CD8-positive, alpha-beta memory T cell (primary cell): ENCODE measurements at regions not wholly inside any gene's neighbourhood (a gene's known extent, or its start where the extent isn't known, plus 50 kb on each side); places are given as distances from the start of the nearest gene placed in this dataset.
"Not testable (repeated sequence)": the region's sequence is repeated elsewhere in the genome, so short reads cannot be mapped to it uniquely, and the experiment has no call there.

Experiments used
- CTCF ChIA-PET: fragments of 350-600 bp; sonication (Branson Sonifier 250); formaldehyde crosslinking; loops from one replicate; lab custom pipeline; 2021; ENCODE audit warnings: antibody characterized with exemption; lab: Charles Lee
- POLR2A ChIA-PET: fragments of 350-600 bp; sonication (Branson Sonifier 250); formaldehyde crosslinking; loops from one replicate; lab custom pipeline; 2021; ENCODE audit warnings: antibody characterized with exemption; lab: Charles Lee
- DNase-seq, 5 donors: peaks; one replicate each; pipeline versions ENCODE4 v3.0.0 to v3.0.0-alpha.2; 2020 to 2022; ENCODE audit warnings: mixed read lengths in 1 of 5
- H3K27ac ChIP-seq: one replicate; pipeline ENCODE4 v1.7.0; 2013; ENCODE audit warnings: low read depth, mild to moderate bottlenecking, low read length, moderate library complexity
- H3K27me3 ChIP-seq: 2 replicates; pipeline ENCODE4 v1.7.0; 2013; ENCODE audit warnings: low read length, mild to moderate bottlenecking; ENCODE audit not compliant: insufficient read depth, poor library complexity, severe bottlenecking
- H3K36me3 ChIP-seq: 2 replicates; pipeline ENCODE4 v1.7.0; 2013; ENCODE audit warnings: mild to moderate bottlenecking, low read length, moderate library complexity; ENCODE audit not compliant: insufficient read depth
- H3K4me1 ChIP-seq: 2 replicates; pipeline ENCODE4 v1.7.0; 2013; ENCODE audit warnings: mild to moderate bottlenecking, low read length, moderate library complexity; ENCODE audit not compliant: insufficient read depth
- H3K4me3 ChIP-seq: 2 replicates; pipeline ENCODE4 v1.7.0; 2013; ENCODE audit warnings: mild to moderate bottlenecking, low read length
- H3K9me3 ChIP-seq: 2 replicates; pipeline ENCODE4 v1.7.0; 2013; ENCODE audit warnings: mild to moderate bottlenecking, low read length
- H3K27ac Mint-ChIP-seq, 8 donors: one replicate each; pipeline ENCODE4 v1.8.0; 2020 to 2021; ENCODE audit warnings: mixed read lengths in 8 of 8, mild to moderate bottlenecking in 6 of 8, inconsistent platforms in 3 of 8, moderate library complexity in 3 of 8
- H3K27me3 Mint-ChIP-seq, 2 donors: one replicate each; pipeline ENCODE4 v1.8.0; 2020 to 2021; ENCODE audit warnings: mixed read lengths in 2 of 2, mild to moderate bottlenecking in 1 of 2, moderate library complexity in 1 of 2
- H3K36me3 Mint-ChIP-seq, 3 donors: one replicate each; pipeline ENCODE4 v1.8.0; 2020 to 2021; ENCODE audit warnings: mixed read lengths in 3 of 3, inconsistent platforms in 1 of 3, mild to moderate bottlenecking in 1 of 3
- H3K4me1 Mint-ChIP-seq, 3 donors: one replicate each; pipeline ENCODE4 v1.8.0; 2020 to 2021; ENCODE audit warnings: mixed read lengths in 3 of 3, inconsistent platforms in 1 of 3, mild to moderate bottlenecking in 1 of 3
- H3K4me3 Mint-ChIP-seq, 7 donors: one replicate each; pipeline ENCODE4 v1.8.0; 2020 to 2021; ENCODE audit warnings: mixed read lengths in 7 of 7, mild to moderate bottlenecking in 6 of 7, moderate library complexity in 4 of 7, inconsistent platforms in 2 of 7
- H3K9me3 Mint-ChIP-seq, 5 donors: one replicate each; pipeline ENCODE4 v1.8.0; 2020 to 2022; ENCODE audit warnings: mixed read lengths in 5 of 5, mild to moderate bottlenecking in 3 of 5, moderate library complexity in 2 of 5, inconsistent platforms in 1 of 5

GRCh38 chr14:86933460-86933859, 1059.5 kb downstream of the GALC start:
- Histone ChIP-seq H3K36me3 (no peaks in the 10 kb centered on the region), H3K4me1 (no peaks in the 10 kb centered on the region), H3K27ac (no peak overlapping the region), H3K9me3 (no peaks in the 10 kb centered on the region), H3K27me3 (no peaks in the 10 kb centered on the region), H3K4me3 (no peak overlapping the region)
- H3K36me3 Mint-ChIP-seq: no peaks in the 10 kb centered on the region
- DNase-seq: no peak
- no peak overlapping the region for H3K27ac Mint-ChIP-seq
- H3K4me1 Mint-ChIP-seq: no peaks in the 10 kb centered on the region
- ChIA-PET CTCF (interaction anchor here (1.1 kb wide), 1 partner anchor 21 kb away, joined by 3 read pairs; no protein-coding TSS in a partner anchor), POLR2A (no interaction called here)
- peaks cover 0 to 10% (median 2%) of the 10 kb centered on the region in 5 donors for H3K9me3 Mint-ChIP-seq
- no peaks in the 10 kb centered on the region for H3K27me3 Mint-ChIP-seq
- H3K4me3 Mint-ChIP-seq: no peak overlapping the region

DNA sequence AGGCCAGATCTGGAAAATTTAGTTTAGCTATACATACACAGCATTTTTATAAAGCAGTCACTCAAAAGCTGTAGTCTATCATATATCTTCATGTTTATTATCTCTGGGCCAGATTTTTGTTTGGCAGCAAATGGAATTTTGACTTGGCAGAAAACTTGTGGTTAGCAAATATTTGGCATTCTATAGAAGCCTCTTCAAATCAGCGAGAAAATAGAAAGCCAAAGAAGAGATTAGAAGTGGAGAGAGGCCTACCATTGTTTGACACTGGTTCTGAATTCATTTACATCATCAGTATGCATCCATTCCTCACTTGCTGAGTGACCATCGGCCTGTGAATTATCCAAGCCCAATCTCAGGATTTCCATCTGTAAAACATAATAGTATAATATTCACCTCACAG, 1077.6 kb downstream of the GALC start:
- Mint-ChIP-seq H3K4me1 (no peaks in the 10 kb centered on the region), H3K4me3 (no peak overlapping the region), H3K9me3 (peaks cover under 1 to 10% (median 4%) of the 10 kb centered on the region in 5 donors), H3K27ac (no peak overlapping the region), H3K27me3 (no peaks in the 10 kb centered on the region), H3K36me3 (no peaks in the 10 kb centered on the region)
- H3K9me3 ChIP-seq: no peaks in the 10 kb centered on the region
- no peaks in the 10 kb centered on the region for H3K4me1 ChIP-seq
- H3K27me3 ChIP-seq: no peaks in the 10 kb centered on the region
- POLR2A ChIA-PET: no interaction called here
- no peak overlapping the region for H3K4me3 ChIP-seq
- DNase-seq: no peak
- no peak overlapping the region for H3K27ac ChIP-seq
- H3K36me3 ChIP-seq: no peaks in the 10 kb centered on the region
- CTCF ChIA-PET: no interaction called here

DNA sequence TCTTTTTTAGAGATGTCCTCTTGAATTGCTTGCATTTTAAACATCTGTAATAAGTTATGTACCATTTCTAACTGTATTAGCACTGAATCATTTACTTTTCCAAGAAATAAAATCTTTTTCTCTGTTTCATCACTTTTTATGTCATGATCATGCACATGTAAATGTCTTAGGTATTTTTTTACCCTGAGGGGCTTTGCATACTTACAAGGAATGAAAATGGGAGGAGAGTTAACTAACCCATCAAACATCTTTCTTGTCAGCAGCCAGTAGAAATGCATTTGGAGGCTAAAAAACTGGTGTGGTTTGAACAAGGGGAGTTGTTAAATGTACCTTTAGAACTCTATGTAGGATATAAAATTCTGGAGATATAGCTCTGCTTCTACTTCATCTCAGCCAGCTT, 1080.3 kb downstream of the GALC start:
- CTCF ChIA-PET: no interaction called here
- POLR2A ChIA-PET: no interaction called here
- peaks cover 0 to 2% of the 10 kb centered on the region in 2 donors for H3K27me3 Mint-ChIP-seq
- no peaks in the 10 kb centered on the region for H3K9me3 ChIP-seq
- H3K4me3 ChIP-seq: no peak overlapping the region
- H3K4me3 Mint-ChIP-seq: no peak overlapping the region
- no peak overlapping the region for H3K27ac ChIP-seq
- H3K27ac Mint-ChIP-seq: no peak overlapping the region
- peaks cover 3 to 21% (median 4%) of the 10 kb centered on the region in 5 donors for H3K9me3 Mint-ChIP-seq
- no peaks in the 10 kb centered on the region for H3K36me3 ChIP-seq
- no peak for DNase-seq
- no peaks in the 10 kb centered on the region for H3K4me1 Mint-ChIP-seq
- H3K4me1 ChIP-seq: no peaks in the 10 kb centered on the region
- no peaks in the 10 kb centered on the region for H3K36me3 Mint-ChIP-seq
- H3K27me3 ChIP-seq: no peaks in the 10 kb centered on the region

- H3K27me3 Mint-ChIP-seq: peaks cover 0 to 2% of the 10 kb centered on the region in 2 donors
- no peaks in the 10 kb centered on the region for H3K4me1 Mint-ChIP-seq
- no peak overlapping the region for H3K4me3 ChIP-seq
- no peaks in the 10 kb centered on the region for H3K27me3 ChIP-seq
- no peak overlapping the region for H3K27ac Mint-ChIP-seq
- H3K27ac ChIP-seq: no peak overlapping the region
- ChIA-PET CTCF (no interaction called here), POLR2A (no interaction called here)
- H3K9me3 ChIP-seq: no peaks in the 10 kb centered on the region
- H3K9me3 Mint-ChIP-seq: peaks cover 3 to 19% (median 3%) of the 10 kb centered on the region in 5 donors
- no peak for DNase-seq
- H3K36me3 Mint-ChIP-seq: no peaks in the 10 kb centered on the region
- H3K4me3 Mint-ChIP-seq: no peak overlapping the region
- no peaks in the 10 kb centered on the region for H3K36me3 ChIP-seq
- no peaks in the 10 kb centered on the region for H3K4me1 ChIP-seq
These were observed 1081.5 kb downstream of the GALC start for GRCh38 chr14:86911486-86911885.

DNA sequence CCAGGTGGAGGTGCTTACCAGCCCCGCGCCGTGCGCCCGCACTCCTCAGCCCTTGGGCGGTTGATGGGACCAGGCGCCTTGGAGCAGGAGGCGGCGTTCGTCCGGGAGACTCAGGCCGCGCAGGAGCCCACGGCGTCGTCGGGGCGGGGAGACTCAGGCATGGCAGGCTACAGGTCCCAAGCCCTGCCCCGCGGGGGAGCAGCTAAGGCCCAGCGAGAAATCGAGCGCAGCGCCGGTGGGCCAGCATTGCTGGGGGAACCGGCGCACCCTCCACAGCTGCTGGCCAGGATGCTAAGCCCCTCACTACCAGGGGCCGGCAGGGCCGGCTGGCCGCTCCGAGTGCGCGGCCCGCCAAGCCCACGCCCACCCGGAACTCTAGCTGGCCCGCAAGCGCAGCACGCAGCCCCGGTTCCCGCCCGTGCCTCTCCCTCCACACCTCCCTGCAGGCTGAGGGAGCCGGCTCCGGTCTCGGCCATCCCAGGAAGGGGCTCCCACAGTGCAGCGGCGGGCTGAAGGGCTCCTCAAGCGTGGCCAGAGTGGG, 1087.5 kb downstream of the GALC start:
- H3K36me3 ChIP-seq, POLR2A ChIA-PET, H3K36me3 Mint-ChIP-seq, H3K4me1 ChIP-seq, H3K4me1 Mint-ChIP-seq, H3K9me3 ChIP-seq, H3K4me3 Mint-ChIP-seq, CTCF ChIA-PET, H3K27ac ChIP-seq, H3K4me3 ChIP-seq, H3K27me3 Mint-ChIP-seq, H3K27me3 ChIP-seq, H3K27ac Mint-ChIP-seq, DNase-seq: not testable (repeated sequence)
- H3K9me3 Mint-ChIP-seq: peaks cover 0 to 23% (median 3%) of the 10 kb centered on the region in 5 donors

DNA sequence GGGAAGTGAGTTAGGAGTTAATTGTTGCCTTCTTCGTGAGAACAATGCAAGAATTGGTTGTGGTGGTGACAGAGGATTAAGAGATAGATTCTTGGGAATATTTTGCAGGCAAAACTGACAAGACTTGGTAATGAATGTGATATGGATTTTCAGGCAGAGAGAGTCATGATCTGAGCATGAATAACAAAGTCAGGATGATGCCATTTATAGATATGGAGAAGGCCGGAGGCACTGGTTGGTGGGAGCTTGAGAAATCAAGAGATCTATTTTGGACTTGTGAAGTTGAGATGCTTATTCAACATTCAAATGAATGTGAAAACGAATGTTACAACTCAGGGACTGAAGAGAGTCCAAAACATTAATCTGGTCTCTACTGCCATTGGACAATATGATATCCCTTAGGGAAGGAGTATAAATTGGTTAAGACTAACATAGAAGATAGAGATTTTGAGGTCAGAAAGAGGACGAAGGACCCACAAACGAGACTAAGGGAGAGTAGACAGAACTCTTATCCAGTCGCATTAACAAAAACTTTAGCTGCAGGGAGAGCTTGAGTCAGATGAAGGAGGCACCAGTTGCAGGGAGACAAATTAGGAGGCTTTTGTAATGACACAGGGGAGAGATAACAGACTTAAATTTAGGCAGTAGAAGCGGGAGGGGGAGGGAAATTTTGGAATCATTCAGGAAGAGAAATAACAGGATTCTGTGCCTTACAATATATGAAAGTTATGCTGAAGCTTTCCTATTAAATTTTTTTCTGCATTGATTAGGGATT, 1090.6 kb downstream of the GALC start:
- no peaks in the 10 kb centered on the region for H3K27me3 ChIP-seq
- Mint-ChIP-seq H3K27ac (no peak overlapping the region), H3K9me3 (peaks cover 0 to 5% (median 0%) of the 10 kb centered on the region in 5 donors), H3K4me3 (no peak overlapping the region), H3K4me1 (no peaks in the 10 kb centered on the region), H3K36me3 (no peaks in the 10 kb centered on the region), H3K27me3 (no peaks in the 10 kb centered on the region)
- no peak for DNase-seq
- H3K36me3 ChIP-seq: no peaks in the 10 kb centered on the region
- CTCF ChIA-PET: no interaction called here
- no peak overlapping the region for H3K4me3 ChIP-seq
- no peaks in the 10 kb centered on the region for H3K9me3 ChIP-seq
- POLR2A ChIA-PET: no interaction called here
- no peaks in the 10 kb centered on the region for H3K4me1 ChIP-seq
- no peak overlapping the region for H3K27ac ChIP-seq

DNA sequence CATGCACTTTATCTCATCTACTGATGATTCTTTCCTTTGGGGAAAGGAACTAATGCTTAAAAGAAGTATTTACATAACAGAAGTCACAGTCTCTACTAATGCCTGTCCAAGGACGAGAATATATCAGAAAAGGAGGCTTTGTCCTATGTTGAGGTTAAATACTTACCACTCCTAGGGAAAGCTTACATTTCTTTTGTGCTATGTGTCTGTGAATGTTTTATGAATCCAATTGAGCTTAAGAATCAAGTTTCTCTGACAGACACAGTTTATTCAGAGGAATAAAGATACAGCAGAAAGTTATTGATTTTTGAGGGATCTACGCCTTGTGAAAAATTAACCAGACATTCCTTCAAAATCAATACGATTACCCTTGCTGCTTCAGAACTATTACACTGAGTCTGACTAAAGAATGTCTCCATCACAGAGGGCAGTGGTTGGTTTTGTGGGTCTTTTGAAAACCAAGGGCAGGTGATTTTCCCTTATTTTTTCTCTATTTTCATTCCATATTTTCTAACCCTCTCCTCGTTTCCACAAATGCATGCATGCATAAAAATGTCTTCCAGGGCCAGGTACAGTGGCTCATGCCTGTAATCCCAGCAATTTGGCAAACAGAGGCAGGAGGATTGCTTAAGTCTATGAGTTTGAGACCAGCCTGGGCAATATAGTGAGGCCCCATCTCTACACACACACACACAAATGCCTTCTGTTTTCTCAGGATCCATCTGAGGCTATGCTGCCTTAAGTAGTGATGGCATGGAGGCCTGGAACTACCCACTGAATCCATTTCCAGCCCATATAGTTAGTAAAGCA, 1095.1 kb downstream of the GALC start:
- no peaks in the 10 kb centered on the region for H3K4me1 ChIP-seq
- H3K9me3 Mint-ChIP-seq: peaks cover 0 to 8% (median 3%) of the 10 kb centered on the region in 5 donors
- no peaks in the 10 kb centered on the region for H3K9me3 ChIP-seq
- no peak overlapping the region for H3K4me3 ChIP-seq
- no peak overlapping the region for H3K27ac ChIP-seq
- H3K27me3 ChIP-seq: no peaks in the 10 kb centered on the region
- ChIA-PET POLR2A (no interaction called here), CTCF (no interaction called here)
- no peaks in the 10 kb centered on the region for H3K4me1 Mint-ChIP-seq
- H3K36me3 ChIP-seq: no peaks in the 10 kb centered on the region
- no peak overlapping the region for H3K27ac Mint-ChIP-seq
- H3K36me3 Mint-ChIP-seq: peaks cover 0 to 2% (median 0%) of the 10 kb centered on the region in 3 donors
- no peaks in the 10 kb centered on the region for H3K27me3 Mint-ChIP-seq
- no peak for DNase-seq
- no peak overlapping the region for H3K4me3 Mint-ChIP-seq

DNA sequence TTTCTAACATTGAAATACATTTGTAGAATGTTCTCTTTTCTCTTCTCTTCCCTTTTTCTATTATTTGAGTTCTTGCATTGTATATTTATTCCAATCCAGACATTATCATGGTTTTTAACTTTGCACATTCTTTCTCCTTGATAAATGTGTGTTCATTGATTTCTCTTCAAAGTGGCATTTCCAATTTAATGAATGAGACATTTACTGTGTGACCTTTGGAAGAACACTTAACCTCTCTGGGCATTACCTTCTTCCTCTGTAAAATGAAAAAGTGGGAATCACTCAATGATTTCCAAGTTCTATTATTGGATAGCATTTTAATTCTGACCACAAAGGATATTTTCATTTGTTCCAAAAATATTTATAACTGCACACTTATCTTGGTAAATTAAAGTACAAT, 1095.8 kb downstream of the GALC start:
- H3K27me3 ChIP-seq: no peaks in the 10 kb centered on the region
- Mint-ChIP-seq H3K4me3 (no peak overlapping the region), H3K4me1 (no peaks in the 10 kb centered on the region), H3K9me3 (peaks cover 0 to 12% (median 3%) of the 10 kb centered on the region in 5 donors), H3K36me3 (peaks cover 0 to 2% (median 0%) of the 10 kb centered on the region in 3 donors), H3K27ac (no peak overlapping the region), H3K27me3 (no peaks in the 10 kb centered on the region)
- CTCF ChIA-PET: no interaction called here
- H3K4me3 ChIP-seq: no peak overlapping the region
- POLR2A ChIA-PET: no interaction called here
- no peaks in the 10 kb centered on the region for H3K4me1 ChIP-seq
- no peak for DNase-seq
- H3K36me3 ChIP-seq: no peaks in the 10 kb centered on the region
- no peaks in the 10 kb centered on the region for H3K9me3 ChIP-seq
- no peak overlapping the region for H3K27ac ChIP-seq
